Skin of body (tissue), 1 donor: ENCODE measurements at regions not wholly inside any gene's neighbourhood (a gene's known extent, or its start where the extent isn't known, plus 50 kb on each side); places are given as distances from the start of the nearest gene placed in this dataset.

Source experiments
- DNase-seq: peaks from one replicate; lab custom pipeline; 2025; lab: John Stamatoyannopoulos, UW

GRCh38 chr9:118283488-118283887 is 579.3 kb downstream of the TLR4 start:
- DNase-seq: no peak

- DNase-seq: no peak
These were observed 585.9 kb downstream of the TLR4 start for GRCh38 chr9:118290116-118290515.

GRCh38 chr9:118295413-118295812 is 591.2 kb downstream of the TLR4 start:
- DNase-seq: no peak

GRCh38 chr9:118302721-118303120 is 598.5 kb downstream of the TLR4 start:
- no peak for DNase-seq

- DNase-seq: no peak
These were observed 599.0 kb downstream of the TLR4 start for GRCh38 chr9:118303216-118303615.

GRCh38 chr9:118305331-118305730 is 601.1 kb downstream of the TLR4 start:
- no peak for DNase-seq

GRCh38 chr9:118306801-118307200 is 602.6 kb downstream of the TLR4 start:
- DNase-seq: no peak

- DNase-seq: no peak
These were observed 609.8 kb downstream of the TLR4 start for GRCh38 chr9:118313965-118314364.

GRCh38 chr9:118316831-118317343 is 612.7 kb downstream of the TLR4 start:
- DNase-seq: no peak

- no peak for DNase-seq
These were observed 614.7 kb downstream of the TLR4 start for GRCh38 chr9:118318770-118319431.

GRCh38 chr9:118321788-118322187 is 617.6 kb downstream of the TLR4 start:
- no peak for DNase-seq

GRCh38 chr9:118324706-118325105 is 620.5 kb downstream of the TLR4 start:
- DNase-seq: no peak

- no peak for DNase-seq
These were observed 621.6 kb downstream of the TLR4 start for GRCh38 chr9:118325757-118326156.

- DNase-seq: no peak
These were observed 622.1 kb downstream of the TLR4 start for GRCh38 chr9:118326326-118326725.

- no peak for DNase-seq
These were observed 626.2 kb downstream of the TLR4 start for GRCh38 chr9:118330191-118330986.

- DNase-seq: no peak
These were observed 627.4 kb downstream of the TLR4 start for GRCh38 chr9:118331622-118332045.

GRCh38 chr9:118336250-118336942 is 632.2 kb downstream of the TLR4 start:
- DNase-seq: no peak

- DNase-seq: no peak
These were observed 632.7 kb downstream of the TLR4 start for GRCh38 chr9:118336943-118337330.

GRCh38 chr9:118360036-118360435 is 655.8 kb downstream of the TLR4 start:
- DNase-seq: no peak

- DNase-seq: no peak
These were observed 657.9 kb downstream of the TLR4 start for GRCh38 chr9:118362123-118362522.

- no peak for DNase-seq
These were observed 658.4 kb downstream of the TLR4 start for GRCh38 chr9:118362596-118362995.
